ENCODE measurements at regions not wholly inside any gene's neighbourhood (a gene's known extent, or its start where the extent isn't known, plus 50 kb on each side); places are given as distances from the start of the nearest gene placed in this dataset.

DNA sequence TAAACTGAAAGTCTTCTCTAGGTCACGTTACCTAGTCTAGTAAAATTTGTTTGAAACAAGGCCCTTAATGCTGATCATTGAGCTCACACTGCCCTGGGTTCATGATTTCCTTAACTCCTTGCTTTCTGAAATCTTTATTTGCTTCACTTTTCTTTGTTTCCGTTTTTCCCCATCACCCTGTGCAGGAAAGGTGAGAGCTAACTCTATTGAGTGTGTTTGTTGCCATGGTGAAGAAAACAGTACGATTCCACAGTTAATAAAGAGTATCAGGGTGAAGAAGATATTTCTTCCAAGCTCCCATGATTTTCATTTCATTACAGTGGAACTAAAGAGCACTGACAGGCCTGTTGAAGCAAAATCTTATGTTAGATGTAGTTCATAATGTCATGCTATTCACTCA, 276.2 kb downstream of the RAP2B start:
- Histone ChIP-seq H3K9me3 (ENCODE audit: control insufficient read depth, low read depth, low read length) (no peaks in the 10 kb centered on the region), H3K27ac (ENCODE audit: control insufficient read depth, insufficient read depth, low read length) (no peak overlapping the region), H3K79me2 (ENCODE audit: control insufficient read depth, insufficient read depth, low read length) (no peaks in the 10 kb centered on the region), H3K4me1 (ENCODE audit: control insufficient read depth, extremely low read depth, insufficient read depth, low read length) (no peaks in the 10 kb centered on the region), H2AFZ (ENCODE audit: control insufficient read depth, low read length) (no peak overlapping the region), H4K20me1 (ENCODE audit: control insufficient read depth, extremely low read depth, insufficient read depth, low read length) (no peaks in the 10 kb centered on the region), H3K27me3 (ENCODE audit: control insufficient read depth, extremely low read depth, insufficient read depth, low read length) (no peaks in the 10 kb centered on the region), H3K4me2 (ENCODE audit: control insufficient read depth, extremely low read depth, insufficient read depth, low read depth, low read length) (no peak overlapping the region), H3K36me3 (ENCODE audit: control insufficient read depth in 2 of 2, extremely low read depth in 1 of 2, insufficient read depth in 2 of 2, low read length in 2 of 2) (no peaks in the 10 kb centered on the region), H3K9ac (ENCODE audit: control insufficient read depth, extremely low read depth, insufficient read depth, low read length) (no peak overlapping the region), H3K4me3 (ENCODE audit: control insufficient read depth in 2 of 3, extremely low read depth in 1 of 3, insufficient read depth in 2 of 3, low read depth in 1 of 3, low read length in 3 of 3) (no peak overlapping the region), H3K9me1 (ENCODE audit: control insufficient read depth, extremely low read depth, insufficient read depth, low read length) (no peaks in the 10 kb centered on the region)
- dilution Hi-C loops (cut with MboI; ENCODE audit: extremely low pct_ligation_motif_present, low sequenced_read_pairs): no loop called here
- no peak for TF ChIP-seq EZH2 (IDR thresholded peaks at IDR 0.05; ENCODE audit: low read length)
- TF ChIP-seq, protein P1, sequence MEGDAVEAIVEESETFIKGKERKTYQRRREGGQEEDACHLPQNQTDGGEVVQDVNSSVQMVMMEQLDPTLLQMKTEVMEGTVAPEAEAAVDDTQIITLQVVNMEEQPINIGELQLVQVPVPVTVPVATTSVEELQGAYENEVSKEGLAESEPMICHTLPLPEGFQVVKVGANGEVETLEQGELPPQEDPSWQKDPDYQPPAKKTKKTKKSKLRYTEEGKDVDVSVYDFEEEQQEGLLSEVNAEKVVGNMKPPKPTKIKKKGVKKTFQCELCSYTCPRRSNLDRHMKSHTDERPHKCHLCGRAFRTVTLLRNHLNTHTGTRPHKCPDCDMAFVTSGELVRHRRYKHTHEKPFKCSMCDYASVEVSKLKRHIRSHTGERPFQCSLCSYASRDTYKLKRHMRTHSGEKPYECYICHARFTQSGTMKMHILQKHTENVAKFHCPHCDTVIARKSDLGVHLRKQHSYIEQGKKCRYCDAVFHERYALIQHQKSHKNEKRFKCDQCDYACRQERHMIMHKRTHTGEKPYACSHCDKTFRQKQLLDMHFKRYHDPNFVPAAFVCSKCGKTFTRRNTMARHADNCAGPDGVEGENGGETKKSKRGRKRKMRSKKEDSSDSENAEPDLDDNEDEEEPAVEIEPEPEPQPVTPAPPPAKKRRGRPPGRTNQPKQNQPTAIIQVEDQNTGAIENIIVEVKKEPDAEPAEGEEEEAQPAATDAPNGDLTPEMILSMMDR (optimal IDR thresholded peaks at IDR 0.05 in 1 of 3, IDR thresholded peaks at IDR 0.05 in 1 of 3, conservative IDR thresholded peaks at IDR 0.05 in 1 of 3; ENCODE audit: extremely low read depth in 1 of 3, insufficient read depth in 2 of 3, low read length in 3 of 3): no peak
- no peak for FAIRE-seq
- DNase-seq (ENCODE audit: low read depth, low spot score): no peak

DNA sequence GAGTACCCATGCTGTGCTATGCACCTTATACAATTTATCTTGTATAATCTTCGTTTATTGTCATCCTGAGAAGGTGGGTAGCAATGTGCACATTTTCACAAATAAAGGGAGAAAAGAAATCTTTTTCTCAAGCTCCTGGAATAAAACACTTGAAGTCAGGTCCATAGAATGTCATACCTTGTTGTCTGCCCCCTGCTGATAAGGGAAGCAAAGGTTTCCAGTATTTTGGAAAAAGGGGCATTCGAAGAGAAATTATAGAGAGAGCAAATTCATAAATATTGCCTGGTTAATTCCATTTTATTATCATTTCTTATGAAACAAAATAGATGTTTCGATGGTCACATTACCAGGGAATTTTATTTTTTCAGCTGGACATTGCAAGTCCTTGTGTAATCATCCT, 277.8 kb downstream of the RAP2B start:
- no peaks in the 10 kb centered on the region for H3K27me3 ChIP-seq (ENCODE audit: control insufficient read depth, extremely low read depth, insufficient read depth, low read length)
- H3K4me3 ChIP-seq (ENCODE audit: control insufficient read depth in 2 of 3, extremely low read depth in 1 of 3, insufficient read depth in 2 of 3, low read depth in 1 of 3, low read length in 3 of 3): no peak overlapping the region
- H3K4me2 ChIP-seq (ENCODE audit: control insufficient read depth, extremely low read depth, insufficient read depth, low read depth, low read length): no peak overlapping the region
- no peaks in the 10 kb centered on the region for H4K20me1 ChIP-seq (ENCODE audit: control insufficient read depth, extremely low read depth, insufficient read depth, low read length)
- no peaks in the 10 kb centered on the region for H3K79me2 ChIP-seq (ENCODE audit: control insufficient read depth, insufficient read depth, low read length)
- no peaks in the 10 kb centered on the region for H3K9me1 ChIP-seq (ENCODE audit: control insufficient read depth, extremely low read depth, insufficient read depth, low read length)
- H3K9ac ChIP-seq (ENCODE audit: control insufficient read depth, extremely low read depth, insufficient read depth, low read length): no peak overlapping the region
- H2AFZ ChIP-seq (ENCODE audit: control insufficient read depth, low read length): no peak overlapping the region
- dilution Hi-C loops (cut with MboI; ENCODE audit: extremely low pct_ligation_motif_present, low sequenced_read_pairs): no loop called here
- no peak for DNase-seq (ENCODE audit: low read depth, low spot score)
- no peaks in the 10 kb centered on the region for H3K36me3 ChIP-seq (ENCODE audit: control insufficient read depth in 2 of 2, extremely low read depth in 1 of 2, insufficient read depth in 2 of 2, low read length in 2 of 2)
- no peak for TF ChIP-seq EZH2 (IDR thresholded peaks at IDR 0.05; ENCODE audit: low read length)
- TF ChIP-seq, protein P1 (optimal IDR thresholded peaks at IDR 0.05 in 1 of 3, IDR thresholded peaks at IDR 0.05 in 1 of 3, conservative IDR thresholded peaks at IDR 0.05 in 1 of 3; ENCODE audit: extremely low read depth in 1 of 3, insufficient read depth in 2 of 3, low read length in 3 of 3): no peak
- H3K9me3 ChIP-seq (ENCODE audit: control insufficient read depth, low read depth, low read length): no peaks in the 10 kb centered on the region
- H3K4me1 ChIP-seq (ENCODE audit: control insufficient read depth, extremely low read depth, insufficient read depth, low read length): no peaks in the 10 kb centered on the region
- no peak for FAIRE-seq
- no peak overlapping the region for H3K27ac ChIP-seq (ENCODE audit: control insufficient read depth, insufficient read depth, low read length)
